ENCODE measurements at regions not wholly inside any gene's neighbourhood (a gene's known extent, or its start where the extent isn't known, plus 50 kb on each side); places are given as distances from the start of the nearest gene placed in this dataset.

- ATAC-seq (replicated peaks in 1 of 4), result no peak
- no peaks in the 10 kb centered on the region for H3K27me3 ChIP-seq (replicated peaks in 1 of 2; ENCODE audit: control insufficient read depth in 2 of 2, extremely low read depth in 1 of 2, insufficient read depth in 2 of 2, low read length in 1 of 2)
Measured at GRCh38 chr16:13743571-13743970, 176.4 kb upstream of the ERCC4 start.

DNA sequence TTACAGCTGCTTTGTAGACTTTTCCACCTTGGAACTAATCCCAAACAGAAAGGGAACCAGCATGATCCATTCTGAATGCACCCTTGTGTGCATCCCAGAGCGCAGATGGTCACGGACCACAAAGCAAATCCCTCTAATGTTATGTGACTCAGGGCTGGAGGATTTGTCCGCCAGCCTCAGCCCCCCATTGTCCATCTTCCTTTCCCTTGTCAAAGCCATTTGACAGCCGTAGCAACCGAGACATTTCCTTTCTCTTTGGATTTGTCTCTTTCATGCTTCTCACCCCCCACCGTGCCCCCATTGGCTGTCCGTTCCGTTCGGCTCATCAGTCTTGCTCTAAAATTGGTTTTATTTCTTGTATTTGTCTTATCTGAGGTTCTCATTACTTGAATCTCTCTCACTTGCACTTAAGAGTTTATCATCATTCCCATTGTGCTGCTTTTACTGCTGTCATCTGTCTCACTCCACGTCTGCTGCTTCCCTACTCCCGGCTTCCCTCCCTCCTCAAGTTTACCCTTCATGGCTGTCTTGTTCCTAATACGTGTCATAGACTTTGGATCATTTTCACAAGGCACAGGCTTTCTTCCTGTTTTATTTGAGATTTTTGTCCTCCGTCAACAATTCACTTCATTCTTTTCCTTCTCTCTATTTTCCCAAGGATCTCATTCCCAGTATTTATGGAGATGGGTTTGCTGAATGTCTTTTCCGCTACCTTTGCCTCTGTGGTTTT, 163.4 kb upstream of the ERCC4 start:
- CTCF ChIA-PET, result no interaction called here
- H3K9me3 Mint-ChIP-seq, result peaks cover 7 to 8% (median 8%) of the 10 kb centered on the region in 3 donors
- no peak overlapping the region for H3K4me3 Mint-ChIP-seq
- no peak overlapping the region for H3K4me3 ChIP-seq (ENCODE audit: control insufficient read depth in 1 of 2, extremely low read depth in 1 of 2, low read length in 1 of 2)
- WGBS (ENCODE audit: insufficient coverage), result 76% methylated on average over 6 of the region's 14 CpGs
- H3K36me3 ChIP-seq (ENCODE audit: control insufficient read depth in 2 of 2, extremely low read depth in 1 of 2, insufficient read depth in 1 of 2, low read length in 1 of 2), result no peaks in the 10 kb centered on the region
- no peak overlapping the region for H3K27ac ChIP-seq (ENCODE audit: low read length)
- peaks cover 0 to 16% of the 10 kb centered on the region in 2 donors for H3K27me3 Mint-ChIP-seq
- ATAC-seq (replicated peaks in 1 of 4) (no peak), DNase-seq (no peak)
- H3K27ac Mint-ChIP-seq, result no peak overlapping the region
- POLR2A ChIA-PET, result no interaction called here
- H3K9me3 ChIP-seq, result no peaks in the 10 kb centered on the region
- no peaks in the 10 kb centered on the region for H3K4me1 Mint-ChIP-seq
- H3K27me3 ChIP-seq (replicated peaks in 1 of 2; ENCODE audit: control insufficient read depth in 2 of 2, extremely low read depth in 1 of 2, insufficient read depth in 2 of 2, low read length in 1 of 2), result peaks cover 0 to 5% of the 10 kb centered on the region in 2 experiments
- H3K4me1 ChIP-seq (ENCODE audit: control insufficient read depth in 1 of 2, extremely low read depth in 1 of 2, insufficient read depth in 2 of 2, low read length in 2 of 2), result no peaks in the 10 kb centered on the region
- H3K36me3 Mint-ChIP-seq, result no peaks in the 10 kb centered on the region

More at GRCh38 chr16:13743571-13743970, 176.4 kb upstream of the ERCC4 start:
- no peaks in the 10 kb centered on the region for H3K4me1 ChIP-seq (ENCODE audit: control insufficient read depth in 1 of 2, extremely low read depth in 1 of 2, insufficient read depth in 2 of 2, low read length in 2 of 2)
- H3K27ac ChIP-seq (ENCODE audit: low read length), result no peak overlapping the region
- H3K4me1 Mint-ChIP-seq, result no peaks in the 10 kb centered on the region
- ChIA-PET POLR2A (no interaction called here), CTCF (no interaction called here)
- H3K9me3 ChIP-seq, result no peaks in the 10 kb centered on the region
- no peak for DNase-seq
- H3K4me3 ChIP-seq (ENCODE audit: control insufficient read depth in 1 of 2, extremely low read depth in 1 of 2, low read length in 1 of 2), result no peak overlapping the region
- no peak overlapping the region for H3K27ac Mint-ChIP-seq
- 50% methylated on average over 1 of the region's 1 CpG for WGBS (ENCODE audit: insufficient coverage)
- H3K36me3 Mint-ChIP-seq, result no peaks in the 10 kb centered on the region
- no peaks in the 10 kb centered on the region for H3K36me3 ChIP-seq (ENCODE audit: control insufficient read depth in 2 of 2, extremely low read depth in 1 of 2, insufficient read depth in 1 of 2, low read length in 1 of 2)
- H3K4me3 Mint-ChIP-seq, result no peak overlapping the region
- no peaks in the 10 kb centered on the region for H3K27me3 Mint-ChIP-seq
- H3K9me3 Mint-ChIP-seq, result peaks cover 10 to 16% (median 10%) of the 10 kb centered on the region in 3 donors

DNA sequence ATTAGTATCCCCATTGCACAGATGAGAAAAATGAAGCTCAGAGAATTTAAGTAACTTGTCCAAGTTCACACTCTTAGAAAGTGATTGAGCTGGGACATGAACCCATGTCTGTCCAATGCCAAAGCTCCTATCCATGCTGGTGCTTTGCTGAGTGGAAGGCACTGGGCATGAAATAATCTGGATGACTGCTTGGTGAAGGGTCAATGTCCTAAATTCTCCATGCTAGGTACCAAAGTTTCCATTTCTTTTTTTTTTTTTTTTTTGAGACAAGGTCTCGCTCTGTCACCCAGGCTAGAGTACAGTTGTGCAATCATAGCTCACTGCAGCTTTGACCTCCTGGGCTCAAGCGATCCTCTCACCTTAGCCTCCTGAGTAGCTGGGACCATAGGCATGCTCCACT, 153.6 kb upstream of the ERCC4 start:
- H3K36me3 ChIP-seq (ENCODE audit: control insufficient read depth in 2 of 2, extremely low read depth in 1 of 2, insufficient read depth in 1 of 2, low read length in 1 of 2), result no peaks in the 10 kb centered on the region
- no peaks in the 10 kb centered on the region for H3K4me1 ChIP-seq (ENCODE audit: control insufficient read depth in 1 of 2, extremely low read depth in 1 of 2, insufficient read depth in 2 of 2, low read length in 2 of 2)
- H3K27me3 Mint-ChIP-seq, result peaks cover 2 to 16% of the 10 kb centered on the region in 2 donors
- peaks cover 3 to 5% (median 4%) of the 10 kb centered on the region in 3 donors for H3K9me3 Mint-ChIP-seq
- ATAC-seq (replicated peaks in 1 of 4), result no peak
- no peak overlapping the region for H3K4me3 Mint-ChIP-seq
- H3K9me3 ChIP-seq, result no peaks in the 10 kb centered on the region
- H3K4me1 Mint-ChIP-seq, result no peaks in the 10 kb centered on the region
- H3K27me3 ChIP-seq (replicated peaks in 1 of 2; ENCODE audit: control insufficient read depth in 2 of 2, extremely low read depth in 1 of 2, insufficient read depth in 2 of 2, low read length in 1 of 2), result no peaks in the 10 kb centered on the region
- H3K27ac ChIP-seq (ENCODE audit: low read length), result no peak overlapping the region
- H3K4me3 ChIP-seq (ENCODE audit: control insufficient read depth in 1 of 2, extremely low read depth in 1 of 2, low read length in 1 of 2), result no peak overlapping the region
- no peak for DNase-seq
- CTCF ChIA-PET, result no interaction called here
- no peak overlapping the region for H3K27ac Mint-ChIP-seq
- POLR2A ChIA-PET, result interaction anchor here in 1 of 2 donors (0.6 kb wide), 1 partner anchor 49 kb away, joined by 4 read pairs; no protein-coding TSS in a partner anchor
- 86% methylated on average over 1 of the region's 2 CpGs for WGBS (ENCODE audit: insufficient coverage)
- H3K36me3 Mint-ChIP-seq, result no peaks in the 10 kb centered on the region

GRCh38 chr16:13767215-13767614, 152.7 kb upstream of the ERCC4 start:
- H3K36me3 Mint-ChIP-seq, result no peaks in the 10 kb centered on the region
- no peak overlapping the region for H3K4me3 Mint-ChIP-seq
- no peaks in the 10 kb centered on the region for H3K4me1 ChIP-seq (ENCODE audit: control insufficient read depth in 1 of 2, extremely low read depth in 1 of 2, insufficient read depth in 2 of 2, low read length in 2 of 2)
- POLR2A ChIA-PET, result no interaction called here
- CTCF ChIA-PET, result no interaction called here
- WGBS (ENCODE audit: insufficient coverage), result no CpG with 5 or more reads among the region's 7 CpGs
- no peaks in the 10 kb centered on the region for H3K27me3 ChIP-seq (replicated peaks in 1 of 2; ENCODE audit: control insufficient read depth in 2 of 2, extremely low read depth in 1 of 2, insufficient read depth in 2 of 2, low read length in 1 of 2)
- H3K27ac Mint-ChIP-seq, result no peak overlapping the region
- H3K9me3 ChIP-seq, result no peaks in the 10 kb centered on the region
- no peak overlapping the region for H3K27ac ChIP-seq (ENCODE audit: low read length)
- peaks cover 2 to 16% of the 10 kb centered on the region in 2 donors for H3K27me3 Mint-ChIP-seq
- H3K36me3 ChIP-seq (ENCODE audit: control insufficient read depth in 2 of 2, extremely low read depth in 1 of 2, insufficient read depth in 1 of 2, low read length in 1 of 2), result no peaks in the 10 kb centered on the region
- ATAC-seq (replicated peaks in 1 of 4), result no peak
- DNase-seq, result no peak
- H3K4me1 Mint-ChIP-seq, result no peaks in the 10 kb centered on the region
- no peak overlapping the region for H3K4me3 ChIP-seq (ENCODE audit: control insufficient read depth in 1 of 2, extremely low read depth in 1 of 2, low read length in 1 of 2)
- H3K9me3 Mint-ChIP-seq, result peaks cover 0 to 4% (median 3%) of the 10 kb centered on the region in 3 donors

DNA sequence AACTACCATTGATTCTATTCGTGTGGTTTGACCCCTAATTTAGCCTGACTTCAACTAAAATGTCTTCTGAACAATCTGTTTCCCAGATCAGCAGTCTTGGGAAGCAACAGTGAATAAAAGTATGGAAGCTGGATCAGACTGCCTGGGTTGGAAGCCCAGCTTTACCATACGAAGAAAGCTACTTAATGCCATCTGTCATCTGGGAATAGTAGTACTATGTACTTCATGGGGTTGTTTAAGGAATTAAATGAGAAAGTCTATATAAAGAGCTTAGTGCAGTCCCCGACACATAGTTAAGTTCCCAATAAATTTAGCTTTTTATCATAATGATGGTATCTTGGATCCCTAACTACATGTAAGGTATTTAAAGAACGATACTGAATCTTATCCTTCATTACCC, 151.5 kb upstream of the ERCC4 start:
- Mint-ChIP-seq H3K9me3 (peaks cover 0 to 8% (median 3%) of the 10 kb centered on the region in 3 donors), H3K27me3 (peaks cover 1 to 16% of the 10 kb centered on the region in 2 donors), H3K36me3 (no peaks in the 10 kb centered on the region), H3K4me1 (no peaks in the 10 kb centered on the region), H3K4me3 (no peak overlapping the region), H3K27ac (no peak overlapping the region)
- H3K4me1 ChIP-seq (ENCODE audit: control insufficient read depth in 1 of 2, extremely low read depth in 1 of 2, insufficient read depth in 2 of 2, low read length in 2 of 2), result no peaks in the 10 kb centered on the region
- CTCF ChIA-PET, result no interaction called here
- ATAC-seq (replicated peaks in 1 of 4) (no peak), DNase-seq (no peak)
- no peaks in the 10 kb centered on the region for H3K27me3 ChIP-seq (replicated peaks in 1 of 2; ENCODE audit: control insufficient read depth in 2 of 2, extremely low read depth in 1 of 2, insufficient read depth in 2 of 2, low read length in 1 of 2)
- POLR2A ChIA-PET, result no interaction called here
- H3K27ac ChIP-seq (ENCODE audit: low read length), result no peak overlapping the region
- no CpG with 5 or more reads among the region's 4 CpGs for WGBS (ENCODE audit: insufficient coverage)
- H3K9me3 ChIP-seq, result no peaks in the 10 kb centered on the region
- H3K4me3 ChIP-seq (ENCODE audit: control insufficient read depth in 1 of 2, extremely low read depth in 1 of 2, low read length in 1 of 2), result no peak overlapping the region
- H3K36me3 ChIP-seq (ENCODE audit: control insufficient read depth in 2 of 2, extremely low read depth in 1 of 2, insufficient read depth in 1 of 2, low read length in 1 of 2), result no peaks in the 10 kb centered on the region

- Mint-ChIP-seq H3K4me3 (no peak overlapping the region), H3K27me3 (peaks cover 0 to 11% of the 10 kb centered on the region in 2 donors), H3K4me1 (no peaks in the 10 kb centered on the region), H3K9me3 (peaks cover 1 to 16% (median 2%) of the 10 kb centered on the region in 3 donors), H3K27ac (no peak overlapping the region), H3K36me3 (no peaks in the 10 kb centered on the region)
- no peaks in the 10 kb centered on the region for H3K36me3 ChIP-seq (ENCODE audit: control insufficient read depth in 2 of 2, extremely low read depth in 1 of 2, insufficient read depth in 1 of 2, low read length in 1 of 2)
- ATAC-seq (replicated peaks in 1 of 4), result no peak
- H3K27me3 ChIP-seq (replicated peaks in 1 of 2; ENCODE audit: control insufficient read depth in 2 of 2, extremely low read depth in 1 of 2, insufficient read depth in 2 of 2, low read length in 1 of 2), result no peaks in the 10 kb centered on the region
- H3K4me1 ChIP-seq (ENCODE audit: control insufficient read depth in 1 of 2, extremely low read depth in 1 of 2, insufficient read depth in 2 of 2, low read length in 2 of 2), result no peaks in the 10 kb centered on the region
- 93% methylated on average over 5 of the region's 5 CpGs for WGBS (ENCODE audit: insufficient coverage)
- H3K9me3 ChIP-seq, result no peaks in the 10 kb centered on the region
- ChIA-PET CTCF (no interaction called here), POLR2A (no interaction called here)
- no peak for DNase-seq
- H3K4me3 ChIP-seq (ENCODE audit: control insufficient read depth in 1 of 2, extremely low read depth in 1 of 2, low read length in 1 of 2), result no peak overlapping the region
- H3K27ac ChIP-seq (ENCODE audit: low read length), result no peak overlapping the region
Measured at GRCh38 chr16:13770436-13770835, 149.5 kb upstream of the ERCC4 start.
